BJ (cell line): ENCODE measurements at regions not wholly inside any gene's neighbourhood (a gene's known extent, or its start where the extent isn't known, plus 50 kb on each side); places are given as distances from the start of the nearest gene placed in this dataset.

Experiments used
- CTCF ChIA-PET: fragments of 350-600 bp; formaldehyde crosslinking; extraction: SDS; loops from one replicate; lab custom pipeline; 2021; ENCODE audit warnings: antibody characterized with exemption, inconsistent platforms; lab: Yijun Ruan, JAX
- POLR2A ChIA-PET: fragments of 300-600 bp; sonication (Branson Sonifier 250); formaldehyde crosslinking; extraction: SDS; loops from one replicate; lab custom pipeline; 2021; ENCODE audit warnings: antibody characterized with exemption; lab: Charles Lee
- DNase-seq: peaks from one replicate; pipeline ENCODE4 v3.0.0-alpha.2; 2011; ENCODE audit warnings: low read depth
- H3K27me3 ChIP-seq: 2 replicates; pipeline ENCODE4 v1.6.0; 2011; ENCODE audit warnings: low read length; ENCODE audit not compliant: control insufficient read depth, insufficient read depth
- H3K36me3 ChIP-seq: 2 replicates; pipeline ENCODE4 v1.5.1; 2011; ENCODE audit warnings: low read length; ENCODE audit not compliant: control insufficient read depth, insufficient read depth
- H3K4me3 ChIP-seq: 2 replicates; pipeline ENCODE4 v1.5.1; 2011; ENCODE audit warnings: low read depth, mild to moderate bottlenecking, control low read depth, low read length
- CTCF ChIP-seq: IDR thresholded peaks from 2 replicates; pipeline ENCODE4 v1.5.1; 2011; ENCODE audit warnings: low read depth, mild to moderate bottlenecking, control low read depth, inconsistent platforms, low read length, moderate library complexity; ENCODE audit not compliant: insufficient read depth

GRCh38 chr10:3395041-3395440 lies 222.5 kb upstream of the PITRM1 start:
- DNase-seq: no peak
- POLR2A ChIA-PET: no interaction called here
- no peak for TF ChIP-seq CTCF
- Histone ChIP-seq H3K36me3 (no peaks in the 10 kb centered on the region), H3K4me3 (no peak overlapping the region), H3K27me3 (peaks cover 6% of the 10 kb centered on the region; the same call in 1 of the 2 replicates)
- CTCF ChIA-PET: interaction anchor here (1.0 kb wide), 1 partner anchor 19 kb away, joined by 4 read pairs; no protein-coding TSS in a partner anchor

- no peak for TF ChIP-seq CTCF
- ChIA-PET CTCF (interaction anchor here (0.6 to 1.3 kb wide), 2 partner anchors 12 to 1286 kb away, joined by 3 read pairs; no protein-coding TSS in a partner anchor), POLR2A (no interaction called here)
- Histone ChIP-seq H3K36me3 (no peaks in the 10 kb centered on the region), H3K4me3 (no peak overlapping the region), H3K27me3 (peaks cover 6% of the 10 kb centered on the region; the same call in 1 of the 2 replicates)
- no peak for DNase-seq
Observed at GRCh38 chr10:3393958-3394357, 221.4 kb upstream of the PITRM1 start.

- CTCF ChIA-PET: interaction anchor here (1.3 kb wide), 1 partner anchor 18 kb away, joined by 3 read pairs; no protein-coding TSS in a partner anchor
- no peak for DNase-seq
- H3K4me3 ChIP-seq: no peak overlapping the region
- POLR2A ChIA-PET: no interaction called here
- H3K27me3 ChIP-seq: peaks cover 2% of the 10 kb centered on the region; the same call in 1 of the 2 replicates
- no peaks in the 10 kb centered on the region for H3K36me3 ChIP-seq
- TF ChIP-seq CTCF: no peak
Observed at GRCh38 chr10:3391657-3392056, 219.1 kb upstream of the PITRM1 start.

- DNase-seq: no peak
- H3K36me3 ChIP-seq: no peaks in the 10 kb centered on the region
- ChIA-PET POLR2A (no interaction called here), CTCF (no interaction called here)
- H3K27me3 ChIP-seq: no peaks in the 10 kb centered on the region
- H3K4me3 ChIP-seq: no peak overlapping the region
- TF ChIP-seq CTCF: no peak
Observed at GRCh38 chr10:3389130-3389529, 216.5 kb upstream of the PITRM1 start.

- Histone ChIP-seq H3K27me3 (0 out of 2 replicates have a peak, but pooled peaks cover under 1% of the 10 kb centered on the region), H3K36me3 (no peaks in the 10 kb centered on the region), H3K4me3 (no peak overlapping the region)
- POLR2A ChIA-PET: no interaction called here
- DNase-seq: no peak
- no peak for TF ChIP-seq CTCF
- CTCF ChIA-PET: no interaction called here
Observed at GRCh38 chr10:3385487-3385886, 212.9 kb upstream of the PITRM1 start.
